ENCODE measurements at regions not wholly inside any gene's neighbourhood (a gene's known extent, or its start where the extent isn't known, plus 50 kb on each side); places are given as distances from the start of the nearest gene placed in this dataset.
"Not testable (repeated sequence)": the region's sequence is repeated elsewhere in the genome, so short reads cannot be mapped to it uniquely, and the experiment has no call there.

DNA sequence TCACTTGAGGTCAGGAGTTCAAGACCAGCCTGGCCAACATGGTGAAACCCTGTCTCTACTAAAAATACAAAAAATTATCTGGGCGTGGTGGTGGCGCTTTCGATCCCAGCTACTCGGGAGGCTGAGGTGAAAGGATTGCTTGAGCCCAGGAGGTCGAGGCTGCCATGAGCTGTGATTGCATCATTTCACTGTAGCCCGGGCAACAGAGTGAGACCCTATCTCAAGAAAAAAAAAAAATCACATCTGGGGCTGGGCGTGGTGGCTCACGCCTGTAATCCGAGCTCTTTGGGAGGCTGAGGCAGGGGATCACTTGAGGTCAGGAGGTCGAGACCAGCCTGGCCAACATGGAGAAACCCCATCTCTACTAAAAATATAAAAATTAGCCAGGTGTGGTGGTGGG is 187.8 kb downstream of the FAM43A start:
- not testable (repeated sequence) for TF ChIP-seq MXI1 (IDR thresholded peaks at IDR 0.05; ENCODE audit: low read depth, low read length); NFIC (IDR thresholded peaks at IDR 0.05; ENCODE audit: borderline replicate concordance); EP300 (IDR thresholded peaks at IDR 0.05; ENCODE audit: borderline replicate concordance in 1 of 2, low read depth in 1 of 2, low read length in 1 of 2); REST (IDR thresholded peaks at IDR 0.05; ENCODE audit: low read depth, low read length); YY1 (IDR thresholded peaks at IDR 0.05; ENCODE audit: low read depth); NRF1 (IDR thresholded peaks at IDR 0.05; ENCODE audit: low read depth, low read length); USF1 (IDR thresholded peaks at IDR 0.05; ENCODE audit: borderline replicate concordance, low read depth); CHD2 (IDR thresholded peaks at IDR 0.05; ENCODE audit: low read length, partially characterized antibody); RAD21 (IDR thresholded peaks at IDR 0.05; ENCODE audit: low read length); GATA2 (CRISPR knock-in tag; IDR thresholded peaks at IDR 0.05); IRF3 (IDR thresholded peaks at IDR 0.05; ENCODE audit: low read depth, low read length); MAX (IDR thresholded peaks at IDR 0.05; ENCODE audit: low read depth)
- TF ChIP-seq, protein P1, sequence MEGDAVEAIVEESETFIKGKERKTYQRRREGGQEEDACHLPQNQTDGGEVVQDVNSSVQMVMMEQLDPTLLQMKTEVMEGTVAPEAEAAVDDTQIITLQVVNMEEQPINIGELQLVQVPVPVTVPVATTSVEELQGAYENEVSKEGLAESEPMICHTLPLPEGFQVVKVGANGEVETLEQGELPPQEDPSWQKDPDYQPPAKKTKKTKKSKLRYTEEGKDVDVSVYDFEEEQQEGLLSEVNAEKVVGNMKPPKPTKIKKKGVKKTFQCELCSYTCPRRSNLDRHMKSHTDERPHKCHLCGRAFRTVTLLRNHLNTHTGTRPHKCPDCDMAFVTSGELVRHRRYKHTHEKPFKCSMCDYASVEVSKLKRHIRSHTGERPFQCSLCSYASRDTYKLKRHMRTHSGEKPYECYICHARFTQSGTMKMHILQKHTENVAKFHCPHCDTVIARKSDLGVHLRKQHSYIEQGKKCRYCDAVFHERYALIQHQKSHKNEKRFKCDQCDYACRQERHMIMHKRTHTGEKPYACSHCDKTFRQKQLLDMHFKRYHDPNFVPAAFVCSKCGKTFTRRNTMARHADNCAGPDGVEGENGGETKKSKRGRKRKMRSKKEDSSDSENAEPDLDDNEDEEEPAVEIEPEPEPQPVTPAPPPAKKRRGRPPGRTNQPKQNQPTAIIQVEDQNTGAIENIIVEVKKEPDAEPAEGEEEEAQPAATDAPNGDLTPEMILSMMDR (IDR thresholded peaks at IDR 0.05) = not testable (repeated sequence)
- TF ChIP-seq, protein P2, sequence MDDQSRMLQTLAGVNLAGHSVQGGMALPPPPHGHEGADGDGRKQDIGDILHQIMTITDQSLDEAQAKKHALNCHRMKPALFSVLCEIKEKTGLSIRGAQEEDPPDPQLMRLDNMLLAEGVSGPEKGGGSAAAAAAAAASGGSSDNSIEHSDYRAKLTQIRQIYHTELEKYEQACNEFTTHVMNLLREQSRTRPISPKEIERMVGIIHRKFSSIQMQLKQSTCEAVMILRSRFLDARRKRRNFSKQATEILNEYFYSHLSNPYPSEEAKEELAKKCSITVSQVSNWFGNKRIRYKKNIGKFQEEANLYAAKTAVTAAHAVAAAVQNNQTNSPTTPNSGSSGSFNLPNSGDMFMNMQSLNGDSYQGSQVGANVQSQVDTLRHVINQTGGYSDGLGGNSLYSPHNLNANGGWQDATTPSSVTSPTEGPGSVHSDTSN (IDR thresholded peaks at IDR 0.05) = not testable (repeated sequence)
